Muscle of leg (tissue), 3 donors: ENCODE measurements at regions not wholly inside any gene's neighbourhood (a gene's known extent, or its start where the extent isn't known, plus 50 kb on each side); places are given as distances from the start of the nearest gene placed in this dataset.

Source experiments
- DNase-seq: peaks from one replicate; pipeline ENCODE4 v3.0.0; 2013
- H3K27ac ChIP-seq: one replicate; pipeline ENCODE4 v1.5.1; 2013; ENCODE audit warnings: mild to moderate bottlenecking, low read length, control low read depth
- H3K27me3 ChIP-seq: one replicate; pipeline ENCODE4 v1.6.1; 2013; ENCODE audit warnings: low read length; ENCODE audit not compliant: control insufficient read depth, insufficient read depth
- H3K36me3 ChIP-seq: one replicate; pipeline ENCODE4 v1.6.1; 2013; ENCODE audit warnings: low read length; ENCODE audit not compliant: control insufficient read depth, insufficient read depth
- H3K4me1 ChIP-seq: one replicate; pipeline ENCODE4 v1.6.1; 2013; ENCODE audit warnings: low read length; ENCODE audit not compliant: control insufficient read depth, insufficient read depth
- H3K4me3 ChIP-seq: one replicate; pipeline ENCODE4 v1.5.1; 2013; ENCODE audit warnings: low read length, control low read depth
- H3K9me3 ChIP-seq: replicated peaks from 2 replicates; pipeline ENCODE4 v1.6.1; 2013; ENCODE audit warnings: low read depth, low read length; ENCODE audit not compliant: control insufficient read depth
- WGBS: methylation state at CpG from one replicate; pipeline ENCODE4 v1.1.5; 2013; ENCODE audit warnings: missing lambda C conversion rate; ENCODE audit not compliant: insufficient coverage; 5-methylcytosine and 5-hydroxymethylcytosine counted together

GRCh38 chr5:79853028-79853427 lies 138.0 kb downstream of the MTX3 start:
- Histone ChIP-seq H3K27me3 (peaks cover 8% of the 10 kb centered on the region), H3K27ac (no peak overlapping the region), H3K9me3 (no peaks in the 10 kb centered on the region), H3K36me3 (no peaks in the 10 kb centered on the region), H3K4me1 (peaks cover 16% of the 10 kb centered on the region), H3K4me3 (no peak overlapping the region)
- DNase-seq = no peak
- WGBS = 81% methylated on average over 2 of the region's 3 CpGs

- no peaks in the 10 kb centered on the region for H3K9me3 ChIP-seq
- WGBS = 27% methylated on average over 3 of the region's 7 CpGs
- no peak overlapping the region for H3K4me3 ChIP-seq
- DNase-seq = peak; percentile 86
- peak overlapping the region; percentile 87 for H3K27ac ChIP-seq
- H3K4me1 ChIP-seq = peaks cover 16% of the 10 kb centered on the region
- peaks cover 7% of the 10 kb centered on the region for H3K27me3 ChIP-seq
- no peaks in the 10 kb centered on the region for H3K36me3 ChIP-seq
These were observed 139.6 kb downstream of the MTX3 start for GRCh38 chr5:79851391-79851863.

GRCh38 chr5:79850941-79851340 lies 140.1 kb downstream of the MTX3 start:
- peak overlapping the region; percentile 87 for H3K27ac ChIP-seq
- H3K4me1 ChIP-seq = peaks cover 16% of the 10 kb centered on the region
- no peak for DNase-seq
- H3K4me3 ChIP-seq = no peak overlapping the region
- WGBS = 30% methylated on average over 2 of the region's 5 CpGs
- H3K27me3 ChIP-seq = peaks cover 7% of the 10 kb centered on the region
- no peaks in the 10 kb centered on the region for H3K36me3 ChIP-seq
- H3K9me3 ChIP-seq = no peaks in the 10 kb centered on the region

GRCh38 chr5:79850316-79850822 lies 140.7 kb downstream of the MTX3 start:
- DNase-seq = peak; percentile 98
- H3K27me3 ChIP-seq = peaks cover 7% of the 10 kb centered on the region
- H3K36me3 ChIP-seq = no peaks in the 10 kb centered on the region
- WGBS = 22% methylated on average over 10 of the region's 10 CpGs
- no peaks in the 10 kb centered on the region for H3K9me3 ChIP-seq
- no peak overlapping the region for H3K4me3 ChIP-seq
- peaks cover 16% of the 10 kb centered on the region for H3K4me1 ChIP-seq
- peak overlapping the region; percentile 87 for H3K27ac ChIP-seq

- Histone ChIP-seq H3K27ac (peak overlapping the region; percentile 37), H3K4me3 (no peak overlapping the region), H3K9me3 (no peaks in the 10 kb centered on the region), H3K36me3 (no peaks in the 10 kb centered on the region), H3K27me3 (peaks cover 7% of the 10 kb centered on the region), H3K4me1 (peaks cover 16% of the 10 kb centered on the region)
- DNase-seq = no peak
- 67% methylated on average over 8 of the region's 16 CpGs for WGBS
These were observed 141.4 kb downstream of the MTX3 start for GRCh38 chr5:79849486-79850315.
